Right lobe of liver (tissue), 6 donors: ENCODE measurements at regions not wholly inside any gene's neighbourhood (a gene's known extent, or its start where the extent isn't known, plus 50 kb on each side); places are given as distances from the start of the nearest gene placed in this dataset.

Experiments
- ATAC-seq, 4 donors: fragments of 200-7000 bp; cut with Tn5 transposase; one replicate each; pipeline ENCODE4 v1.9.1; 2020; ENCODE audit warnings: mild to moderate bottlenecking in 4 of 4, moderate library complexity in 4 of 4
- DNase-seq, 3 donors: peaks; one replicate each; pipeline ENCODE4 v3.0.0-alpha.2; 2020
- H3K27ac ChIP-seq, 3 donors: fragments of 200-600 bp; one replicate each; pipeline ENCODE4 v1.8.0; 2022
- H3K27me3 ChIP-seq, 2 donors: fragments of 200-600 bp; one replicate each; pipeline ENCODE4 v1.8.0; 2022
- H3K36me3 ChIP-seq, 4 donors: fragments of 200-600 bp; sonication (generic) in 1 of 4; one replicate each; pipeline versions ENCODE4 v1.5.1 to v1.8.0; 2017 to 2022; ENCODE audit warnings: control low read depth in 1 of 4
- H3K4me1 ChIP-seq, 4 donors: fragments of 200-600 bp; sonication (generic) in 1 of 4; one replicate each; pipeline versions ENCODE4 v1.5.1 to v1.8.0; 2017 to 2022; ENCODE audit warnings: control low read depth in 1 of 4
- H3K4me3 ChIP-seq, 3 donors: fragments of 200-600 bp; one replicate each; pipeline ENCODE4 v1.8.0; 2022
- H3K9me3 ChIP-seq, 4 donors: fragments of 200-600 bp; sonication (generic) in 1 of 4; one replicate each; pipeline versions ENCODE4 v1.5.1 to v1.8.0; 2017 to 2022; ENCODE audit warnings: control low read depth in 1 of 4
- POLR2A ChIP-seq: fragments of 450-650 bp; IDR thresholded peaks from one replicate; pipeline ENCODE4 v1.6.1; 2017; ENCODE audit warnings: antibody characterized with exemption, mild to moderate bottlenecking
- WGBS: methylation state at CpG from one replicate; pipeline ENCODE4 v1.1.6; 2018; ENCODE audit warnings: low coverage, low lambda C conversion rate; ENCODE audit not compliant: insufficient coverage; ENCODE audit errors: missing lambda C conversion rate; 5-methylcytosine and 5-hydroxymethylcytosine counted together
- intact Hi-C, 2 donors: fragments of 100-400 bp; cut with DNase I; formaldehyde crosslinking; loops; one replicate each; pipeline versions ENCODE4 v1.11.2 to v1.14.1; 2022
- TF ChIP-seq, protein P1 (sequence below), 4 donors: fragments of 200-600 bp in 3 of 4; fragments of 450-650 bp in 1 of 4; IDR thresholded peaks; one replicate each; pipeline versions ENCODE4 v1.5.1 to v1.8.0; 2016 to 2022; ENCODE audit warnings: antibody characterized with exemption in 4 of 4, mild to moderate bottlenecking in 2 of 4
- donor health status: DM: no; HTN: yes; CAD: no.
- donor health status: DM: no; HTN: no; CAD: no.
- donor health status: DM: no; HTN: no; CAD: no.
- donor health status: DM: no; HTN: yes; CAD: no.
- donor health status: DM: no; HTN: yes; CAD: no.

DNA sequence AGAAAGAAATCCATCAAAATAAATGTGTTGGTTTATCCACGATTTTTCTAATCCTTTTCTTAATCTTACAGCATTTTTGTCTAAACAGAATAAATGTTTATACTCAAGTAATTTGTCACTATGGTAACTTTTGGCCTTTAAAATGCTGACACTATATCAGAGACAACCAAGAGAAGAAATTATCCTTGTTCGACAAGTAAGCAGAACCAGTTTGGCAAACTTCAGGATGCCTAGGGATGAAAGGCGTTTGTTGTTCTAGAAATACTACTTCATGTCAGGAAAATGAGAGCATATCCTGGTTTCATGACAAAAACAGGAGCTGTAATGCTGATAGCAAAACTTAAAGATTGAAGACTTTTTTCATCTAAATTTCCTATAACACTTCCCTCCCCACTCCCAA is 308.0 kb upstream of the ATP11B start:
- H3K27me3 ChIP-seq = no peaks in the 10 kb centered on the region
- TF ChIP-seq POLR2A = no peak
- TF ChIP-seq, protein P1, sequence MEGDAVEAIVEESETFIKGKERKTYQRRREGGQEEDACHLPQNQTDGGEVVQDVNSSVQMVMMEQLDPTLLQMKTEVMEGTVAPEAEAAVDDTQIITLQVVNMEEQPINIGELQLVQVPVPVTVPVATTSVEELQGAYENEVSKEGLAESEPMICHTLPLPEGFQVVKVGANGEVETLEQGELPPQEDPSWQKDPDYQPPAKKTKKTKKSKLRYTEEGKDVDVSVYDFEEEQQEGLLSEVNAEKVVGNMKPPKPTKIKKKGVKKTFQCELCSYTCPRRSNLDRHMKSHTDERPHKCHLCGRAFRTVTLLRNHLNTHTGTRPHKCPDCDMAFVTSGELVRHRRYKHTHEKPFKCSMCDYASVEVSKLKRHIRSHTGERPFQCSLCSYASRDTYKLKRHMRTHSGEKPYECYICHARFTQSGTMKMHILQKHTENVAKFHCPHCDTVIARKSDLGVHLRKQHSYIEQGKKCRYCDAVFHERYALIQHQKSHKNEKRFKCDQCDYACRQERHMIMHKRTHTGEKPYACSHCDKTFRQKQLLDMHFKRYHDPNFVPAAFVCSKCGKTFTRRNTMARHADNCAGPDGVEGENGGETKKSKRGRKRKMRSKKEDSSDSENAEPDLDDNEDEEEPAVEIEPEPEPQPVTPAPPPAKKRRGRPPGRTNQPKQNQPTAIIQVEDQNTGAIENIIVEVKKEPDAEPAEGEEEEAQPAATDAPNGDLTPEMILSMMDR (IDR thresholded peaks at IDR 0.05) = no peak
- no peaks in the 10 kb centered on the region for H3K36me3 ChIP-seq
- intact Hi-C loops = no loop called here
- ATAC-seq = no peak
- DNase-seq = no peak
- no peaks in the 10 kb centered on the region for H3K9me3 ChIP-seq
- no peak overlapping the region for H3K27ac ChIP-seq
- no peak overlapping the region for H3K4me3 ChIP-seq
- H3K4me1 ChIP-seq = no peaks in the 10 kb centered on the region
- WGBS = 47% methylated on average over 3 of the region's 3 CpGs

DNA sequence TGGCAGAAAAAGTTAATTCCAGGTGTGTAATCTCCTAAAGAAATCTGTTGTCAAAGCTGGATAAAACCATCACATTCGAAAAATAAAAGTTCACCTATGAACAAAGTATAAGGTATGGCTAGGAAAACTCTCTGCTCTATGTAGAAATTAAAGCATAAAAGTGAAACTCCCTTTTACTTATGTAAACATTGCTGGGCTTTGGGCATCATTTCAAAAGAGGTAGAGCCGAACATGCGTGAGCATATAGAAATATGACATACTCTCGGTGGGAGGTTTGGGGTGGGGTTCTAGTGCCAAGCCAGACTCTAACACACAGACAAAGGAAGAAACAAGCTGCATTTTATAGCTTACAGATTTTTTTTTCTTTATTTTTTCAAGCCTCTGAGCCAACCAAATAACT is 306.8 kb upstream of the ATP11B start:
- intact Hi-C loops = no loop called here
- DNase-seq (no peak), ATAC-seq (no peak)
- Histone ChIP-seq H3K9me3 (no peaks in the 10 kb centered on the region), H3K27me3 (no peaks in the 10 kb centered on the region), H3K4me3 (no peak overlapping the region), H3K27ac (no peak overlapping the region), H3K36me3 (no peaks in the 10 kb centered on the region), H3K4me1 (no peaks in the 10 kb centered on the region)
- WGBS = 66% methylated on average over 4 of the region's 4 CpGs
- TF ChIP-seq, protein P1 (IDR thresholded peaks at IDR 0.05) = no peak
- no peak for TF ChIP-seq POLR2A

DNA sequence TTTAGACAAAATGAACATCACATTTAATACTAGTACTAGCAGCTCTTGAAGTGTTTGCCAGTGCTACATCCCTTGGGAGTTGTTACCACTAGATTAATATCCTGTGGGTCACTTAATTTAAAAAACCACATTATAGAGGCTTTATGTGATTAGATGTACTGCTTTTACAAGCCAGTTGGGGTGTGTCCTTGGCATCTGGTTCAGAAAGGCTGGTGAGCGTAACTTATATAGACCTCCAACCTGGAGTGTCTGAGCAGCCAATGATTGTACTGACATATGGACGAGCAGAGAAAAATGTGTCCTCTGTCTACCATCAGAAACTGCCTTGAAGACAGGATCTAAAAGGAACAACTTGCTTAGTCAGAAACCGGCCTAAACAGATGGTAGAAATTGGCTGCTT is 306.2 kb upstream of the ATP11B start:
- no peak overlapping the region for H3K27ac ChIP-seq
- no peaks in the 10 kb centered on the region for H3K36me3 ChIP-seq
- intact Hi-C loops = no loop called here
- no peaks in the 10 kb centered on the region for H3K4me1 ChIP-seq
- no peaks in the 10 kb centered on the region for H3K27me3 ChIP-seq
- whole genome bisulfite sequencing = 63% methylated on average over 3 of the region's 3 CpGs
- H3K4me3 ChIP-seq = no peak overlapping the region
- no peak for DNase-seq
- no peak for ATAC-seq
- TF ChIP-seq POLR2A = no peak
- TF ChIP-seq, protein P1 (IDR thresholded peaks at IDR 0.05) = no peak
- no peaks in the 10 kb centered on the region for H3K9me3 ChIP-seq

DNA sequence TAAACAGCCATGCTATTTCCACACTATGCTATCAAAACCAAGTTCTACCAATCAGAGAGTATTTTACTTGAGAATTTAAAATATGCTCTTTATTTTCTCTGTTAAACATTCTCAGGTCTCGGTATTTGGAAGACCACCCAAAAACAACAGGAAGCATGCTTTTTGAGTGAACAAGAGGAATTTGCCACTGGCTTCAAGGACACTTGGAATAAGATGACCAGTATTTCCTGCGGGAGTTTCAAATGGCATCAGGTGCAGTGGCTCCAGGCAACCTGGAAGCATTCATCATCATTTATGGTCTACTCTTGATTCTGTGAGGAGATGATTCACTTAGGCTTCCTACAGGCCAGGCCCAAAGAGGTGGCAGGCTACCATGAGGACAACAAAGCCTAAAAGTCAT is 305.7 kb upstream of the ATP11B start:
- whole genome bisulfite sequencing = 73% methylated on average over 2 of the region's 2 CpGs
- Histone ChIP-seq H3K36me3 (no peaks in the 10 kb centered on the region), H3K27ac (no peak overlapping the region), H3K9me3 (no peaks in the 10 kb centered on the region), H3K4me1 (no peaks in the 10 kb centered on the region), H3K4me3 (no peak overlapping the region), H3K27me3 (no peaks in the 10 kb centered on the region)
- DNase-seq = no peak
- intact Hi-C loops = no loop called here
- no peak for ATAC-seq
- no peak for TF ChIP-seq POLR2A
- TF ChIP-seq, protein P1 (IDR thresholded peaks at IDR 0.05) = no peak
